ENCODE measurements at regions not wholly inside any gene's neighbourhood (a gene's known extent, or its start where the extent isn't known, plus 50 kb on each side); places are given as distances from the start of the nearest gene placed in this dataset.

GRCh38 chr13:73945871-73946270 is 188.3 kb downstream of the KLF12 start:
- Histone ChIP-seq H3K4me3 (ENCODE audit: low read length) (no peak overlapping the region), H3K9ac (ENCODE audit: low read length) (peak overlapping the region; percentile 12), H3K27me3 (replicated peaks; ENCODE audit: control insufficient read depth, insufficient read depth, low read length) (no peaks in the 10 kb centered on the region), H3K4me1 (ENCODE audit: control insufficient read depth, insufficient read depth, low read length) (peaks cover 15% of the 10 kb centered on the region), H3K9me3 (ENCODE audit: control insufficient read depth, low read length) (no peaks in the 10 kb centered on the region), H3K36me3 (ENCODE audit: control insufficient read depth, insufficient read depth, low read length, severe bottlenecking) (no peaks in the 10 kb centered on the region)
- DNase-seq (ENCODE audit: low read depth), result no peak

DNA sequence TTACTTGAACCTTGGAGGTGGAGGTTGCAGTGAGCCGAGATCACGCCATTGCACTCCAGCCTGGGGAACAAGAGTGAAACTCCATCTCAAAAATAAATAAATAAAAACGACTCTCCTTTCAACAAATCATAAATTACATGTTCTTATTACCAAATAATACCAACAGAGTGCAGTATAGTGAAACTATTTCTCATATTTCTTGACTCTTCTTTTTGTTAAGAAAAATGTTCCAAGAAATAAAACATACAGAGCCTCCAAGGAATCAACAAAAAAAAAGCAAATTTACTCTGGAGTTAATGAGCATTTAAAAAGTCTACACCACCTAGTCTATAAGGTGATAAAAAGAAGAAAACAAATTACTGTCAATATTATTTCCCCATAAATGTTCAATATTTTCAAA is 188.8 kb downstream of the KLF12 start:
- H3K9ac ChIP-seq (ENCODE audit: low read length), result peak overlapping the region; percentile 12
- peaks cover 15% of the 10 kb centered on the region for H3K4me1 ChIP-seq (ENCODE audit: control insufficient read depth, insufficient read depth, low read length)
- no peaks in the 10 kb centered on the region for H3K9me3 ChIP-seq (ENCODE audit: control insufficient read depth, low read length)
- no peak overlapping the region for H3K4me3 ChIP-seq (ENCODE audit: low read length)
- DNase-seq (ENCODE audit: low read depth), result peak; percentile 58
- H3K36me3 ChIP-seq (ENCODE audit: control insufficient read depth, insufficient read depth, low read length, severe bottlenecking), result no peaks in the 10 kb centered on the region
- H3K27me3 ChIP-seq (replicated peaks; ENCODE audit: control insufficient read depth, insufficient read depth, low read length), result no peaks in the 10 kb centered on the region

DNA sequence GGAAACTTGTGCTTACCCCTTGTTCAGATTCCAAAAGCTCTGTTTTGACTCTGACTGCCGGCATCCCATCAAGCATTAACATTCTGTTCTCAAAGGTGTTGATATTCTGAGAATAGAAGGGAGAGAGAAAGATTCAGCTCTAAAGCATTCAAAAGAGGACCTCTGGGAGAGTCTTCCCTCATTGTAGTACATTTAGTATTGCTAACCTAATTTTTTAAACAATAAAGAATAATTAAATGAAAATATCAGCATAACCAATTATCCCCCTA is 190.3 kb downstream of the KLF12 start:
- Histone ChIP-seq H3K4me1 (ENCODE audit: control insufficient read depth, insufficient read depth, low read length) (peaks cover 15% of the 10 kb centered on the region), H3K36me3 (ENCODE audit: control insufficient read depth, insufficient read depth, low read length, severe bottlenecking) (no peaks in the 10 kb centered on the region), H3K9me3 (ENCODE audit: control insufficient read depth, low read length) (no peaks in the 10 kb centered on the region), H3K4me3 (ENCODE audit: low read length) (no peak overlapping the region), H3K9ac (ENCODE audit: low read length) (no peak overlapping the region), H3K27me3 (replicated peaks; ENCODE audit: control insufficient read depth, insufficient read depth, low read length) (no peaks in the 10 kb centered on the region)
- no peak for DNase-seq (ENCODE audit: low read depth)

GRCh38 chr13:73943137-73943964 is 190.9 kb downstream of the KLF12 start:
- peaks cover 19% of the 10 kb centered on the region for H3K4me1 ChIP-seq (ENCODE audit: control insufficient read depth, insufficient read depth, low read length)
- no peaks in the 10 kb centered on the region for H3K36me3 ChIP-seq (ENCODE audit: control insufficient read depth, insufficient read depth, low read length, severe bottlenecking)
- no peak overlapping the region for H3K9ac ChIP-seq (ENCODE audit: low read length)
- H3K9me3 ChIP-seq (ENCODE audit: control insufficient read depth, low read length), result no peaks in the 10 kb centered on the region
- no peak overlapping the region for H3K4me3 ChIP-seq (ENCODE audit: low read length)
- no peaks in the 10 kb centered on the region for H3K27me3 ChIP-seq (replicated peaks; ENCODE audit: control insufficient read depth, insufficient read depth, low read length)
- no peak for DNase-seq (ENCODE audit: low read depth)

DNA sequence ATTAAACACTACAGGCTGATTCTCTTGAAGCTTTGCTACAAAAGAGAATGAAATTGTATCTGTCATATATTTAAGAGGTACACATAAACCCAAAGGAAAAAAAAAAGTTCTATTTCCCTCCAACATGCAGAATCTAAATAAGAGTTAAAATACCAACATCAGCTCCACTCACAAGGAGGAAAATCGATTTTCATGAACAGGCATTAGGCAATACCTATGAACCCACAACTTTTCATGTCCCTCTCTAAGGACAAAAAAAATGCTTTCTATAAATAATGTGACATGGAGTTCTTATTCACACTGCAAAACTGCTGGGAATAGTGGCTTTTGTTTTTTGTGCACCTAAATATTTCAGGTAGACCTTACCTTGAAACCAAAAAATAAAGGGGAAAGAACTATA is 192.5 kb downstream of the KLF12 start:
- H3K9me3 ChIP-seq (ENCODE audit: control insufficient read depth, low read length), result no peaks in the 10 kb centered on the region
- no peaks in the 10 kb centered on the region for H3K36me3 ChIP-seq (ENCODE audit: control insufficient read depth, insufficient read depth, low read length, severe bottlenecking)
- no peaks in the 10 kb centered on the region for H3K27me3 ChIP-seq (replicated peaks; ENCODE audit: control insufficient read depth, insufficient read depth, low read length)
- no peak overlapping the region for H3K9ac ChIP-seq (ENCODE audit: low read length)
- H3K4me1 ChIP-seq (ENCODE audit: control insufficient read depth, insufficient read depth, low read length), result peaks cover 24% of the 10 kb centered on the region
- H3K4me3 ChIP-seq (ENCODE audit: low read length), result no peak overlapping the region
- no peak for DNase-seq (ENCODE audit: low read depth)

DNA sequence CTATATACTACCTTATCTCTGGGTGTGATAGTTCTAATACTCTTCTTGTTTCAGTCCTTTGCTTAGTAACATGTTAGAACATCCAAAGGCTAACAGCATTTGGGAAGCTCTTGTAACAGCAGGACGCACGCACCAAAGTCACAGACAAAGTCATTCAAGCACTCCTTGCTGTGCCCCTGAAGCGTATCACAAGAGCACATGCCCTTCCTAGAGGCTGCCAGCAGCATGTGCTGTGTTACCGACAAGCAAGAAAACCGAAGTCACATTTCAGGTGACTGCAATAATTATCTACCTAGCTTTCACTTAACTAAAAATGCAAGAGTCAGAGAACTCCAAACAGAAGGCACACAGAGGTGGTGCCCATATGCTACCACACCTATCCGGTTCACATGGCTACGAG is 194.1 kb downstream of the KLF12 start:
- no peak overlapping the region for H3K9ac ChIP-seq (ENCODE audit: low read length)
- H3K4me1 ChIP-seq (ENCODE audit: control insufficient read depth, insufficient read depth, low read length), result peaks cover 19% of the 10 kb centered on the region
- no peaks in the 10 kb centered on the region for H3K9me3 ChIP-seq (ENCODE audit: control insufficient read depth, low read length)
- DNase-seq (ENCODE audit: low read depth), result no peak
- no peaks in the 10 kb centered on the region for H3K27me3 ChIP-seq (replicated peaks; ENCODE audit: control insufficient read depth, insufficient read depth, low read length)
- H3K36me3 ChIP-seq (ENCODE audit: control insufficient read depth, insufficient read depth, low read length, severe bottlenecking), result no peaks in the 10 kb centered on the region
- H3K4me3 ChIP-seq (ENCODE audit: low read length), result no peak overlapping the region

GRCh38 chr13:73939603-73940002 is 194.6 kb downstream of the KLF12 start:
- no peak for DNase-seq (ENCODE audit: low read depth)
- Histone ChIP-seq H3K4me3 (ENCODE audit: low read length) (no peak overlapping the region), H3K9ac (ENCODE audit: low read length) (no peak overlapping the region), H3K27me3 (replicated peaks; ENCODE audit: control insufficient read depth, insufficient read depth, low read length) (no peaks in the 10 kb centered on the region), H3K4me1 (ENCODE audit: control insufficient read depth, insufficient read depth, low read length) (peaks cover 19% of the 10 kb centered on the region), H3K9me3 (ENCODE audit: control insufficient read depth, low read length) (no peaks in the 10 kb centered on the region), H3K36me3 (ENCODE audit: control insufficient read depth, insufficient read depth, low read length, severe bottlenecking) (no peaks in the 10 kb centered on the region)

DNA sequence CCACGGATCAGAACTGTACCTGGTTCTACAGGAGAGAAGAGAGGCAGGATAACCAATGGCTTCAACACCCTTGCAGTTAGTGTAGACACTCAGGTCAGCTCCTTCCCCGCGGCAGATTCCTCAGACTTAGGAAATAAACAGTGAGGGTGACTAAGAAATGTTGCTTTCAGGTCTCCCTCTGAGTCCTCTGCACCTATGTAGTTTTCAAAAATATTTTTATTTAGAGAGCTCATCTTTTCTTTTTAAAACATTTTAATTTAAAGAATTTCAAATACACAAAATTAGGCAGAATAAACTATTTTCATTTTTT is 195.2 kb downstream of the KLF12 start:
- H3K9me3 ChIP-seq (ENCODE audit: control insufficient read depth, low read length), result no peaks in the 10 kb centered on the region
- H3K9ac ChIP-seq (ENCODE audit: low read length), result no peak overlapping the region
- H3K4me3 ChIP-seq (ENCODE audit: low read length), result no peak overlapping the region
- no peak for DNase-seq (ENCODE audit: low read depth)
- no peaks in the 10 kb centered on the region for H3K36me3 ChIP-seq (ENCODE audit: control insufficient read depth, insufficient read depth, low read length, severe bottlenecking)
- no peaks in the 10 kb centered on the region for H3K27me3 ChIP-seq (replicated peaks; ENCODE audit: control insufficient read depth, insufficient read depth, low read length)
- H3K4me1 ChIP-seq (ENCODE audit: control insufficient read depth, insufficient read depth, low read length), result peaks cover 19% of the 10 kb centered on the region

GRCh38 chr13:73938372-73939070 is 195.7 kb downstream of the KLF12 start:
- H3K36me3 ChIP-seq (ENCODE audit: control insufficient read depth, insufficient read depth, low read length, severe bottlenecking), result no peaks in the 10 kb centered on the region
- H3K27me3 ChIP-seq (replicated peaks; ENCODE audit: control insufficient read depth, insufficient read depth, low read length), result no peaks in the 10 kb centered on the region
- H3K9me3 ChIP-seq (ENCODE audit: control insufficient read depth, low read length), result no peaks in the 10 kb centered on the region
- no peak overlapping the region for H3K9ac ChIP-seq (ENCODE audit: low read length)
- H3K4me1 ChIP-seq (ENCODE audit: control insufficient read depth, insufficient read depth, low read length), result peaks cover 15% of the 10 kb centered on the region
- DNase-seq (ENCODE audit: low read depth), result peak; percentile 82
- no peak overlapping the region for H3K4me3 ChIP-seq (ENCODE audit: low read length)

DNA sequence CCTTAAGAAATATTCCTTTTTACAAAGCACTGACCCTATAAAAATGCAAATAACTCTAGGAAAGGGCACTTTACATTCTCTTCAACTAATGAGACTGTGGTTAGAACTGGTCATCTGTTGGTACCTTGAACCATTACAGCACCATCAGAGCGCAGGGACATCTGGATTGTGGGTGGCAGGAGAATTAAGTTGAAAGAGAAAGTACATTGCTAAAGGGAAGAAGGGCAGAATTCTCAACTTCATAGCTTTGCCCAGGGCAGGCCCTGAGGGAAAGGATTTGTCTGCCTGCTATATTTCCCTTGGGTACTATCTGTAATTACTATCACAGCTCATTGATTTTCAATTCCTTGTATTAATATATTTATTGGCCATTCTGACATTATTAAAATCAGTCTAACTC is 196.8 kb downstream of the KLF12 start:
- Histone ChIP-seq H3K9ac (ENCODE audit: low read length) (no peak overlapping the region), H3K4me3 (ENCODE audit: low read length) (no peak overlapping the region), H3K9me3 (ENCODE audit: control insufficient read depth, low read length) (no peaks in the 10 kb centered on the region), H3K36me3 (ENCODE audit: control insufficient read depth, insufficient read depth, low read length, severe bottlenecking) (no peaks in the 10 kb centered on the region), H3K4me1 (ENCODE audit: control insufficient read depth, insufficient read depth, low read length) (peaks cover 9% of the 10 kb centered on the region), H3K27me3 (replicated peaks; ENCODE audit: control insufficient read depth, insufficient read depth, low read length) (no peaks in the 10 kb centered on the region)
- peak; percentile 44 for DNase-seq (ENCODE audit: low read depth)

DNA sequence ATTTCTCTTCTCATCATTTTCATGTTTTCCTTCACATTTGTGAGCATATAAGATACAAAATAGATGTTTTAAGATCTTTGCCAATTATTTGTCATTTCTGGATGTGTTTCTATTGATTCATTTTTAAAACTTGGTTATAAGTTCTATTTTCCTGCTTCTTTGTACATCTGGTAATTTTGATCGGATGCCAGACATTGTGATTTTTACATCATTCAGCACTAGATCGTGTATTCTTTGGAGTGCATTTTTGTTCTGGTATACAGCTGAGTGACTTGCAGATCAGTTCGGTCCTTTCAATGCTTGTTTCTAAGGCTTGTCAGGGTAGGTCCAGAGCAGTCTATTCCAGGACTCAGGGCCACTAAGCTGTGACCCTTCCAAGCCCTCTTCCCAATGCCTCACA is 198.2 kb downstream of the KLF12 start:
- Histone ChIP-seq H3K27me3 (replicated peaks; ENCODE audit: control insufficient read depth, insufficient read depth, low read length) (no peaks in the 10 kb centered on the region), H3K36me3 (ENCODE audit: control insufficient read depth, insufficient read depth, low read length, severe bottlenecking) (no peaks in the 10 kb centered on the region), H3K9ac (ENCODE audit: low read length) (no peak overlapping the region), H3K4me3 (ENCODE audit: low read length) (no peak overlapping the region), H3K4me1 (ENCODE audit: control insufficient read depth, insufficient read depth, low read length) (peaks cover 9% of the 10 kb centered on the region), H3K9me3 (ENCODE audit: control insufficient read depth, low read length) (no peaks in the 10 kb centered on the region)
- DNase-seq (ENCODE audit: low read depth), result no peak

DNA sequence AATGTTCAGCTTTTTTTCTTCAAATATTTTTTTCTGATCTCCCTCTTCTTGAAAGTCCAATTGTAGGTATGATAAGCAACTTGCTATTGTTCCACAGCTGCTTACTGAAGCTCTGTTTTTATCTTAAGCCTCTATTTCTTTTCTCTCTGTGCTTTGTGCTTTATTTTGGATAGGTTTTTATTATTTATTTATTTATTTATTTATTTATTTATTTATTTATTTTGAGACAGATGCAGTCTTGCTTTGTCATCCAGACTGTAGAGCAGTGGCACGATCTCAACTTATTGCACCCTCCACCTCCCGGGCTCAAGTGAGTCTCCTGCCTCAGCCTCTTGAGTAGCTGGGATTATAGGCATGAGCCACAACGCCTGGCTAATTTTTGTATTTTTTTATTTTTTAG is 199.4 kb downstream of the KLF12 start:
- H3K27me3 ChIP-seq (replicated peaks; ENCODE audit: control insufficient read depth, insufficient read depth, low read length), result no peaks in the 10 kb centered on the region
- DNase-seq (ENCODE audit: low read depth), result no peak
- H3K9me3 ChIP-seq (ENCODE audit: control insufficient read depth, low read length), result no peaks in the 10 kb centered on the region
- peaks cover 9% of the 10 kb centered on the region for H3K4me1 ChIP-seq (ENCODE audit: control insufficient read depth, insufficient read depth, low read length)
- no peak overlapping the region for H3K9ac ChIP-seq (ENCODE audit: low read length)
- H3K36me3 ChIP-seq (ENCODE audit: control insufficient read depth, insufficient read depth, low read length, severe bottlenecking), result no peaks in the 10 kb centered on the region
- H3K4me3 ChIP-seq (ENCODE audit: low read length), result no peak overlapping the region
